Heart right ventricle (tissue), 16 donors: ENCODE measurements at regions not wholly inside any gene's neighbourhood (a gene's known extent, or its start where the extent isn't known, plus 50 kb on each side); places are given as distances from the start of the nearest gene placed in this dataset.

Experiments used
- ATAC-seq, 8 donors: fragments of 200-7000 bp; cut with Tn5 transposase; one replicate each; pipeline ENCODE4 v1.9.1; 2020; ENCODE audit warnings: mild to moderate bottlenecking in 8 of 8, moderate library complexity in 8 of 8, moderate number of reproducible peaks in 1 of 8
- DNase-seq, 2 donors: peaks; one replicate each; pipeline ENCODE4 v3.0.0-alpha.2; 2020
- H3K27ac ChIP-seq, 10 donors: fragments of 200-600 bp; sonication (generic) in 2 of 10; one replicate each; pipeline versions ENCODE4 v1.5.0 to v1.8.0; 2020 to 2022; ENCODE audit warnings: mild to moderate bottlenecking in 3 of 10
- H3K27me3 ChIP-seq, 7 donors: fragments of 200-600 bp; one replicate each; pipeline ENCODE4 v1.8.0; 2021 to 2022; ENCODE audit warnings: mild to moderate bottlenecking in 2 of 7
- H3K36me3 ChIP-seq, 9 donors: fragments of 200-600 bp; sonication (generic) in 1 of 9; one replicate each; pipeline versions ENCODE4 v1.5.0 to v1.8.0; 2020 to 2022; ENCODE audit warnings: mild to moderate bottlenecking in 2 of 9
- H3K4me1 ChIP-seq, 9 donors: fragments of 200-600 bp; sonication (generic) in 1 of 9; one replicate each; pipeline versions ENCODE4 v1.5.0 to v1.8.0; 2020 to 2022; ENCODE audit warnings: mild to moderate bottlenecking in 4 of 9
- H3K4me3 ChIP-seq, 10 donors: fragments of 200-600 bp; sonication (generic) in 2 of 10; one replicate each; pipeline versions ENCODE4 v1.5.0 to v1.8.0; 2020 to 2022; ENCODE audit warnings: mild to moderate bottlenecking in 7 of 10, moderate library complexity in 2 of 10
- H3K9me3 ChIP-seq, 11 donors: fragments of 200-600 bp in 10 of 11; sonication (generic) in 2 of 11; one replicate each; pipeline versions ENCODE4 v1.5.0 to v1.8.0; 2013 to 2022; ENCODE audit warnings: mild to moderate bottlenecking in 2 of 11, control low read depth in 1 of 11, moderate library complexity in 1 of 11
- CTCF ChIP-seq, 9 donors: fragments of 200-600 bp; sonication (generic) in 2 of 9; IDR thresholded peaks; one replicate each; pipeline versions ENCODE4 v1.5.0 to v1.8.0; 2021 to 2022; ENCODE audit warnings: antibody characterized with exemption in 9 of 9, mild to moderate bottlenecking in 5 of 9, moderate library complexity in 1 of 9
- WGBS, 2 donors: extraction: QIAGEN DNeasy Blood & Tissue Kit; methylation state at CpG; one replicate each; pipeline ENCODE4 v1.1.7; 2013; ENCODE audit warnings: inconsistent platforms in 1 of 2; 5-methylcytosine and 5-hydroxymethylcytosine counted together
- intact Hi-C, 10 donors: fragments of 100-400 bp; cut with DNase I; formaldehyde crosslinking; loops; one replicate each; pipeline versions ENCODE4 v1.11.1 to v1.14.2; 2022
- donor health status: Arrhythmogenic right ventricular cardiomyopathy.
- donor health status: ischemic (EF 13 %, LVEDD 7.1; RV severe dilation, severe dysfunction).
- donor health status: healthy with polysubstance abuse.
- donor health status: DM: no; HTN: yes; CAD: no.
- donor health status: DM: no; HTN: no; CAD: no.
- donor health status: ischemic (EF 25% LVEDD 6.9; RV normal size, moderate dysfunction).
- donor health status: ischemic (EF 25% LVEDD 5.7; RV mildly dilated, moderate dysfunction).
- donor health status: healthy.
- donor health status: DM: yes; HTN: yes; CAD: no.
- donor health status: Ischemic cardiomyopathy.
- donor health status: ischemic (EF 35%, LVEDD 5.7; RV mildly dilated, moderate dysfunction).
- donor health status: nonischemic (EF 11% LVEDD 7.7; RV severe dilation, severe dysfunction).
- donor health status: DM: yes; HTN: yes; CAD: no.
- donor health status: PGD.
- donor health status: ischemic (EF 29% LVEDD 5.4; RV normal size, mild dysfunction).
- donor health status: nonischemic (EF 23%, LVEDD 6.1; RV moderate dilation, normal function).

- Histone ChIP-seq H3K9me3 (peaks cover 0 to 8% (median 0%) of the 10 kb centered on the region in 11 donors), H3K4me1 (peaks cover 0 to 10% (median 4%) of the 10 kb centered on the region in 9 donors), H3K27ac (peak overlapping the region in 4 of 10 donors; percentile 41 to 58 (median 46)), H3K27me3 (no peaks in the 10 kb centered on the region), H3K4me3 (no peak overlapping the region), H3K36me3 (no peaks in the 10 kb centered on the region)
- intact Hi-C loops: no loop called here
- no peak for TF ChIP-seq CTCF (IDR thresholded peaks at IDR 0.05)
- no peak for ATAC-seq
- DNase-seq: no peak
- 65 to 71% methylated on average over 4 of the region's 4 CpGs for WGBS, 2 donors
Measured at GRCh38 chr12:24500421-24500820, 448.5 kb downstream of the BCAT1 start.

- Histone ChIP-seq H3K36me3 (no peaks in the 10 kb centered on the region), H3K4me3 (no peak overlapping the region), H3K27me3 (no peaks in the 10 kb centered on the region), H3K9me3 (peaks cover 0 to 8% (median 0%) of the 10 kb centered on the region in 11 donors), H3K27ac (peak overlapping the region in 6 of 10 donors; percentile 9 to 58 (median 46)), H3K4me1 (peaks cover 0 to 10% (median 4%) of the 10 kb centered on the region in 9 donors)
- DNase-seq: no peak
- peak in 4 of 8 donors; percentile 33 to 75 (median 55) for ATAC-seq
- 75 to 83% methylated on average over 8 of the region's 8 CpGs for WGBS, 2 donors
- no peak for TF ChIP-seq CTCF (IDR thresholded peaks at IDR 0.05)
- intact Hi-C loops: loop anchor here in 1 of 10 donors (5.0 kb wide), 1 partner anchor 1393 kb away; no protein-coding TSS in a partner anchor
Measured at GRCh38 chr12:24499151-24500146, 449.5 kb downstream of the BCAT1 start.

- intact Hi-C loops: loop anchor here in 1 of 10 donors (5.0 kb wide), 1 partner anchor 1396 kb away; no protein-coding TSS in a partner anchor
- H3K36me3 ChIP-seq: no peaks in the 10 kb centered on the region
- H3K27ac ChIP-seq: no peak overlapping the region
- H3K4me3 ChIP-seq: no peak overlapping the region
- no peaks in the 10 kb centered on the region for H3K9me3 ChIP-seq
- H3K27me3 ChIP-seq: no peaks in the 10 kb centered on the region
- peaks cover 0 to 10% (median 4%) of the 10 kb centered on the region in 9 donors for H3K4me1 ChIP-seq
- ATAC-seq: no peak
- no peak for DNase-seq
- TF ChIP-seq CTCF (IDR thresholded peaks at IDR 0.05): no peak
- 75 to 80% methylated on average over 1 of the region's 1 CpG for WGBS, 2 donors
Measured at GRCh38 chr12:24496755-24497154, 452.1 kb downstream of the BCAT1 start.

- 78 to 87% methylated on average over 2 of the region's 2 CpGs for WGBS, 2 donors
Measured at GRCh38 chr12:24494401-24494800, 454.5 kb downstream of the BCAT1 start.

More at GRCh38 chr12:24494401-24494800, 454.5 kb downstream of the BCAT1 start:
- Histone ChIP-seq H3K27me3 (no peaks in the 10 kb centered on the region), H3K36me3 (no peaks in the 10 kb centered on the region), H3K4me3 (no peak overlapping the region), H3K9me3 (no peaks in the 10 kb centered on the region), H3K27ac (no peak overlapping the region), H3K4me1 (peaks cover 0 to 12% (median 4%) of the 10 kb centered on the region in 9 donors)
- intact Hi-C loops: no loop called here
- ATAC-seq (no peak), DNase-seq (no peak)
- no peak for TF ChIP-seq CTCF (IDR thresholded peaks at IDR 0.05)
